Mammary epithelial cell (primary cell): ENCODE measurements at regions not wholly inside any gene's neighbourhood (a gene's known extent, or its start where the extent isn't known, plus 50 kb on each side); places are given as distances from the start of the nearest gene placed in this dataset.
"Not testable (repeated sequence)": the region's sequence is repeated elsewhere in the genome, so short reads cannot be mapped to it uniquely, and the experiment has no call there.

Experiments
- CTCF ChIP-seq, 2 donors: IDR thresholded peaks in 1 of 2; conservative IDR thresholded peaks in 1 of 2; 2 replicates each; pipeline ENCODE4 v1.5.1; 2011 to 2012; ENCODE audit warnings: inconsistent platforms in 2 of 2, low read length in 2 of 2, mild to moderate bottlenecking in 2 of 2, control low read depth in 1 of 2, low read depth in 1 of 2; ENCODE audit not compliant: insufficient read depth in 1 of 2; ENCODE audit errors: extremely low read depth in 1 of 2
- EZH2 ChIP-seq: IDR thresholded peaks from 2 replicates; pipeline ENCODE4 v1.6.1; 2012; ENCODE audit warnings: low read length, inconsistent platforms, borderline replicate concordance

DNA sequence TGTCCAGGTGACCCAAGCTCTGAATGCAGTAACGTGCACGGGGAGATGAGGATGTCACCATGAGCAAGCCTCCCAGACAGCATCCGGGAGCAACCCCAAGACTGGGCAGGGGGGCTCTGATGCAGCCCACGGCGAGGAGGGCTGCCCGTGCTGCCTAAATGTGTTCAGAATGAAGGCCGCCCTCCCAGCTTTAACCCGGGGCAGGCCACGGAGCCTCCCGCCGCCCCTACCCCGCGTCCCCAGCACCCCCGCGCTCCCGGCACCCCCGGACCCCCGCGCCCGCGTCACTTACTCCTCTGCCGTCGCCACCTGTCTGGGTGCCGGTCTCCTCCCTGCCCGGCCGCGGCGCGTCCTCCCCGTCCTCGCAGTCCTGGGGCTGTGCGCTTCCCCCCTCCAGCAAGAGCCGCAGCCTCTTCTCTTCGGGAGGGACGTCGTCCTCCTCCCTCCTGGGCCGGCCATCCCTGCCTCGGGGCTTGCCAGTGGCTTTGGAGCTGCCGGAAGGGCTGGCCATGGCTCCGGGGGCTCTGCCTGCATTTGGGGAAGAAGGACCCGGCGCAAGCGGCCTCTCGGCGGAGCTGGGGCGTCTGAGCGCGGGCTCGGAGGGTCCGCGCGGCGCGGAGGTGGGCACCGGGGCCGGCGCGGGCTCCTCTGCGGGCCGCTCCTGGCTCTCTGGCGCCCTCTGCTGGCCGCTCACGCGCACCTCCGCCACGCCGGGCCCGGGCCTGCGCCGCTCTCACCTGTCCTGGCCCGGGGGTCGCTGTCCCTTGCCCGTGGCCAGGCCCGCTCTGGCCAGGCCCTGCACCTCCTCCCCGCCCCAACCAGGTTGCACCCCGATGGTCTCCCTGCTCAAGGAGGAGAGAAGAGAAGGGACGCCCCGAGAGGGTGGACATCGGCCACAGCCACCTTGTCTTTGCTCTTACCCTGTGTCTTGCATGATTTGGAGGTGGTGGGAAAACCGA, 55.9 kb upstream of the ASNS start:
- peak in 1 of 2 donors; percentile 55 for TF ChIP-seq CTCF (conservative IDR thresholded peaks at IDR 0.05 in 1 of 2, IDR thresholded peaks at IDR 0.05 in 1 of 2; ENCODE audit: extremely low read depth in 1 of 2, insufficient read depth in 1 of 2, low read depth in 1 of 2, low read length in 2 of 2)
- not testable (repeated sequence) for TF ChIP-seq EZH2
